Stimulated activated CD4-positive, alpha-beta T cell treated with anti-CD3 and anti-CD28 coated beads, Interleukin-4, amount 100 ng/mL, for 48 hours (primary cell): ENCODE measurements at regions not wholly inside any gene's neighbourhood (a gene's known extent, or its start where the extent isn't known, plus 50 kb on each side); places are given as distances from the start of the nearest gene placed in this dataset.
A peak's percentile ranks its signal among the peaks of the same experiment; 100 is the strongest.

ENCODE experiments used
- DNase-seq, 2 donors: peaks; one replicate each; pipeline ENCODE4 v3.0.0-alpha.2; 2020; ENCODE audit warnings: low read depth in 2 of 2

DNA sequence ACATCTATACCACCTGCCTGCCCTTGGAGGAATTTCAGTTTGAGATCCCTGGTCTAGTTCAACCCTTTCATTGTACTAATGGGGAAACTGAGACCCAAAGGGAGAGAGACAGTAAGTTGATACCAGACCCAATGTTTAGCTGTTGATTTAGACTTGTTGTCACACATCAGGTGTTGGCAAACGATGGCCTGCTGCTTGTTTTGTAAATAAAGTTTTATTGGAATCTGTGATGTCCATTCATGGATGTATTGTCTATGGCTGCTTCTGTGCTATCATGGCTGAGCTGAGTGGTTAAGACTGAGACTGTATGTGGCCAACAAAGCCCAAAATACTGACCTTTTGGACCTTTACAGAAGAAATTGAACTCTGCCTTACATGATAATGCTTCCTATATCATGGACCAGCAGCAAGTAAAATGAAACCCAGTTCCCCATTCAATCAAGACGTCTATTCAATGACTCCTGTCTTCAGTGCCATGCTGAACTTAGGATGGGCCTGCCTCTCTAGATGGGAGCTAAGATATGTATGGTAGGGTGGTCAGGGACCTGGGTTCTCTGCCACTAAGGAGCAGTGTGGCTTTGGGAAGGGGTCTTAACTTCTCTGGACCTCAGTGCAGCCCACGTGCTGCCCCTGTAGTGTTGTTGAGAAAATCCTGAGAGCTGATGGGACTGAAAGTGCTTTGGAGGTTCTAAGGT, 111.0 kb downstream of the IRX5 start:
- DNase-seq = no peak

GRCh38 chr16:55042556-55043432, 112.1 kb downstream of the IRX5 start:
- DNase-seq = no peak

DNA sequence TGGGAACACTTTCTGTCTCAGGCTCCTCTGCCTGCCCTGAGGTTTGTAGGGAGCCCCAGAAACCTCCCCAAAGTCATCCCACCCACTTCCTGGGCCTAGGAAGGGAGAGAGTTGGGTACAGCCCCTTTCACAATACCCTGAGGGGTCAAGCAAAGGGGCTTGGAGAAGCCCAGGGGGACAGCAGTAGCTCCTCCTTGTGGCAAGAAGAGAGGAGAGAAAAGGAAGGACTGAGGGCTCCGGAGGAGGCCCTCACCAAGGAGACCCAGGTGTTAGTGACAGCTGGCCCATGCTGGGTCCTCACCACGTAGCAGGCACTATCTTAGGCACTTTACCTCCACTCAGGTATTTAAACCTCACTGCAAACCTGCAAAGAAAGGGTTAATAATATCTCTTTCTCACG, 112.8 kb downstream of the IRX5 start:
- DNase-seq = no peak

- DNase-seq = no peak
These were observed 113.7 kb downstream of the IRX5 start for GRCh38 chr16:55044201-55044975.

DNA sequence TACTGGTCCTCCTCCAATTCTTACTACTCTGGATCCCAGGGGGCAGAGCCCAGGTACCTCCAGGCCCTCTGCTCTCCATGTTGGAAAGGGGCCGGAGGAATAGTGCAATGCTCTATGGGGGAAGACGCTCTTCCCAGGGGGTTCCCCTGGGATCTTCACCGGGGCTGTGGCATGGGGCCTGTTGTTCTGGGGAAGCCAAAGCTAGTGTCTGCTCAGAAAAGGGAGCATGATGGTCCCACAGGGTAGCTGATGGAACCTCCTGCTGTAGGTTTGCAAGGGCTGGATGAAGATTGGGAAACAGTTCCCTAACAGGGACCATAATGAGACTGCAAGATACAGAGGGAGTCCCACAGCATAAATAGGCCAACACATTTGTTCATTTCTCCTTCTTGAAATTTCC, 114.7 kb downstream of the IRX5 start:
- no peak for DNase-seq

DNA sequence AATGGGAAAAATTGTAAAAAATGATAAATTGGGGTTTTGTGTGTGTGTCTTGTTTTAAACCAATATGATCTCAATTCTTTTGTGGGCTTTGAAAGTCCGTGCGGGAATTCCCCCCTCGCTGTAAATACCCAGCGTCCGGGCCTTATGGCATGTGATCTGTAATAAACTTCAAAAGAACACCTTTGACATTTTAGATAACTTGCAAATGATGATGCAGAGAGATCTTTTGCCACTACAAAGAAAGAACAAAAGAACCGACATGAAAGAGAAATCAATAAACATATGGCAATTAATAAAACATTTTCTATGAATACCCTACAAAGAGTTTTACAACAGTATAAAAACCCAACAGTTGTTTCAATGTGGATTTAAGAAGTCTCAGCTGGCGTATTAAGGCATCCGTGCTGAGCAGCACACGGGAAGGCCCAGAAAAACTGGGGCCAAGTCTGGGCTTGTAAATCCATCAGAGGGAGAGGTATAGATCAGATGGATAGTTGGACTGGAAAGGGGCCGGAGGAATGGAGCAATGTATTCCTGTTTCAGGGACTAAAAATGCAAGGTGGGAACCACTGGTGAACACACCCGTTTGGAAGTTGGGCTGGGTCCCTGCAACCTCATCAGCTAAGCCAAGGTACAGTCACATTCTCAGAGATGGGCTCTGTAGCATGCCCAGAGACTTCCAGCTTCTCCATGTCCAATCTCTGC, 115.2 kb downstream of the IRX5 start:
- DNase-seq = no peak

- no peak for DNase-seq
These were observed 115.8 kb downstream of the IRX5 start for GRCh38 chr16:55046513-55046912.

DNA sequence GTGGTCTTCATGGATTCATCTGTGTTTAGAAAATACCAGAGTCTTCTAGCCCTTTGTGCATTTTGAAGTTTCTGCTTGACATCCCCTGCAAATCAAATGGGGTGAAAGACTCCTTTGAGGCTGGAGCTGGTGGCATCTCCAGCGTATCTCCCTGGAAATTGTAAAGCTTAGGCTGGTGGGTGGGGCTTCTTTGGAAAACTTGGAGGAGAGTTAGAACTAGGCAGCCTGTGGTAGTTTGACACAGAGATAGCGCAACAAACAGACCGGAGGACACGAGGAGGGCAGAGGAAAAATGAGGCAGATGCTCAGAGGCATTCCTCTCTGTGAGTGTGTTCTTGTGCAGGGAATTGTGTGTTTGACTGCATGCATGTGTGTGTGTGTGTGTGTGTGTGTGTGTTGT, 116.3 kb downstream of the IRX5 start:
- DNase-seq = no peak

DNA sequence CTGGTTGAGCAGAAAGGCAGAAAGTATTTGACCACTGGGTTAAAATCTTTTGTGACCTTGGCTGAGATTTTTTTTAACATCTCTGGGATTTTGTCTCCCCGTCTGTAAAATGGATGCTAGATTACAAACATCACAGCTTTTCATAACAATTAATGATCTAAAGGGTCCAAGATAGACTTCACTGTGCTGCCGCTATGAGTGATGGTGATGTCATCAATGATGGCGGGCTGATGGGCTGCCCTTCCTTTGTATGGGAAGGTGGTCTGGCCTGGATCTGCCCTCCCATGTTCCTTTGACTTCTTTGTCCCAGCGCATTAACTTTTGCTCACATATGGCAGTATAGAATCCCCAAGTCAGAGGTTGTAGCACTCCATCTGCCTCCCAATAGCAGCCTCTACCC, 116.7 kb downstream of the IRX5 start:
- no peak for DNase-seq

GRCh38 chr16:55047903-55048497, 117.3 kb downstream of the IRX5 start:
- DNase-seq = no peak

DNA sequence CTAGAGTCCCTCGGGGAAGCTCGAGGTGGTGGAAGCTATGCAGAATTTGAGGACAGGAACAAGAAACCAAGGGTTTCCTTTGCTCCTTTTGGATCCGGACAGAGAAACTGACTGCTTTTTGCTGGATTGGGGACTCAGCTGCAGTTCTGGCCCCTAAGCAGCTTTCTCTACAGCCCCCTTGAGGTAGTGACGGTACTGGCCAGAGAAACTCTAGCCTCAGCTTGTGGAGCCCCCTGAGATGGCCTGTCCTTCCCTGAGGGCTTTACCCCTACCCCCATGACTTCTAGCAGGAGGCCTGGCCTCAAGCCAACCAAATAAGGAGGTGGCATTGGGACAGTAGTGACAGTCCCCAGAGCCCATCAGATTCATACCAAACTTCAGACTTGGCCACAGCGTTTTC, 118.1 kb downstream of the IRX5 start:
- no peak for DNase-seq

DNA sequence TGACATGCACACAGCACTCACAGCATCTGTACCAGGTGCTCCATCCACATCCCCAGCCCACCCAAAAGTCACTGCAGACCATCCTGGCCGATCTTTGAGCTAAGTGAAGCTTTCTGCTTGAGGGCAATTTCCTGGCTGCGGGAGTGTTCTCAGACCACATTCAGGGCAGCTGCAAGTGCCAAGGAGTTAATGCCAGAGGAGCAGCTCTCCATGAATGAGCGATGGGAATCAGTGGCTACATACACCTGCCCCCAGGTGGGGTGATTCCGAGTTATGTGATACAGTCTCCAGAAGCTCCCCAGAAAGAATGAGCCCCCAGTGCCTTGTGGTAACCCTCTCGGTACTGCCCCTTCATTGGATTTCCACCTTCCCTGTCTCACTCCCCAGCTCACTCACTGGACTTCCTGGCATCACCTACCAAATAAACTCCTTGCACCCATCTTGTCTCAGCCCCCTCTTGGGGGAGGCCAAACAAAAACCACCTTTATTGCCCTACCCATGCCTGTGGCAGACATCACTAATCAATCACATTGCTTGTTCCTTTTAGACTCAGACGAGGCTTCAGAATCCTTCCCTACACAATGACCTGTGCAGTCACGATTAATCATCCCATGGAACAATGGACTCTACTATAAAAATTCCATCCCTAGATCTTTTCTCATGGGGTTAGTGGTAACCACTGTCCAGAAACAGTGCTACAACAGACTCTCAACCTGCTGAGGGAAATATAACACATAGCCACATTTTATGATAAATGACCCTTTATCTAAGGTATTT, 121.1 kb downstream of the IRX5 start:
- DNase-seq = no peak

DNA sequence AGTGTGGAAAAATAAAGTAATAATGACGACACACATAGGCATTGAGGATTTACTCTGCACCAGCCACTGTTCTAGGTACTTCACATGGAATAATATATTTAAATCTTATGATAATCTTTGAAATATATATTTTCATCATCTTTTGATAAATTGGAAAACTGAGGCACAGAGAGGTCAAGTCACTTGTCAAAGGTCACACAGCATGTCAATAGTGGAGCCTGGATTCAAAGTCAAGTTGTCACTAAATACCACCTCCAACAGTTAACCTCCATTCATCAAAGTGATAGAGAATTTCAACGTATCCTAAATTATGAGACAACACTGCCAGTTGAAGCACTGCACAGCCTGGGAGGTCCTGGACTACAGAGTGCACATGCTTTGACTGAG, 121.7 kb downstream of the IRX5 start:
- no peak for DNase-seq

DNA sequence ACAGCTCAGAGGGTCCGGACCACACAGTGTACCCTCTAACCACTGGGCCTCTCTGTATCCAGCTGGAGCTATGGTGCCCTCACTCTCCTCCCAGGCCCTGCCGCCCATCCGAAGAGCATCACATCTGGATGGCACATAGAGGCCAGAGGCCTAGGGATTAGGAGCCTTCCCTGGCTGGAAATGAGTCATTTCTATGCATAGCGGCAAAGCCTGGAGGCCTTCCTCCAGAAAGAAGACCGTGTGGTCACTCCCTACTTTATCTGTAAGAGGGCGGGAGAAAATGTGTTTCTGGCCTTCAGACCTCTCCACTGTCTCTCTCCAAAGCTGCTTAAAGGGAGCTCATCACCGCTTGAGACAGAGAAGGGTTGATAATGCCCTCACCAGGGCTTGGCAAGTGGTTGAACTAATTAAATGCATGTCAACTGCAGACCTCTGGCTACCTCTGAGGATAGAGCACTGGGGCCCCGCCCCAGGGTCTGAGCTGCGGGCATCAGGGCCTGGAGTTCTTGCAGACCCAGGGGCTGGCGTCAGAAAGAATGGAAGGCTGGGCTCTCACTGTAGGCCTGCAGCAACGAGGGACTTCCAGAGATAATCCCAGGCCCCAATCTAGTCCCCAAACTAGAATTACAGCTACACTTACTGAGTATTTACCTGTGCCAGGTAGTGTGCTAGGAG, 122.2 kb downstream of the IRX5 start:
- DNase-seq = no peak

DNA sequence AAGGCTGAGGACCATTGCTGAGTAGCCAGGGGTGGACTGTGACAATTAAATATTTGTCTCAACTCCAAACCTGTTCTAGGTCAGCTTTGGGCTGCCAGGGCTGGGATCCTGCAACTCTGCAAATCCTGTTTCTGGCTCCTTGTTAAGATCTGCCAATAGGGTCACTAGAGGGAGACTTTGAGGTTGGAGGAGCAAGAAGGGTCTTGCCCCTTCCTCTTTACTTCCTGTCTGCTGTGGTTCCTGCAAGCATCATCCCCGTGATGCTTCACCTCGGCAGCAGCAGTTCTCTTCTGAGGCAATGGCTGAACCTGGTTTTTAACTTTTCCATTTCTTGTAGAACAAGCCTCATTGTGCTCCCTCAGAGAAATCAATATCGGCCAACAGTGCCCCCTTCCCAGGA, 124.6 kb downstream of the IRX5 start:
- DNase-seq = no peak

DNA sequence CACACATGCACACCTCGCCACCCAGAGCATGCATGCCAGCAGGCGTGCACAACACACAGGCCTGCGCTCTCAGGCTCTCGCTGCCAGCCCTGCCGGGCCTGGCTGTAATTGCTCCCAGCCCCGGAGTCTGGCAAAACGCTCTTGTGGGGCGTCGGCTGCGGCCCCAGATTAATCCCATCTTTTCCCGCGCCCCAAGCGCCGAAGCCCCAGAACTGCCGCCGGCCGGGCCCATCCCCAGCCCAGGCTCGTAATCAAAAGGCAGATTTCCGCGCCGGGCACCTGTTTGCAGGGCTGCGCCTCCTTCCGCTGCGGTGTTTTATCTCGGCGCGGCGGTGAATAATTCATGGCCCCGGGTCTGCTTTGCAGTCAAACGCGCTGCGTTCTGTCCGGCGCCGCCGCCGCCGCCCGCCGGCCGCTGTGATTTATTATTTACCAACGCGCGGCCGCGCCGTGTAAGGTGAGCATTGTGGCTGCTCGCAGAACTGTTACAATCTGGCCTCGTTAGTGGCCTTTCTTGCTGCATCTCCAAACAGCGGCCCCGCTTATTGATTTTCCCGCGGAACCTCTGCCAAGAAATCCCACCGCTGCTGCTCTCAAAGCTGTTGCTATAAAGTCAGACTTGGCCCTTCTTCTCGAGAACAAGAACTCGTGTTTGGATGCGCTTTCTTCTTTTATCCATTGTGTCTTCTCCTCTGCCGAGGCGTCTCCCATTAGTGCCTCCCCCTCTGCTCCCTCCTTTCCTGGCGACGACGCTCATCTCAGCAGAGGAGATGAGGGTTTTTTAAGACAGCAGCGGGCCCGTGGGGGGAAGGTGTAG, 126.1 kb downstream of the IRX5 start:
- DNase-seq = peak in 1 of 2 donors; percentile 13

- no peak for DNase-seq
These were observed 127.2 kb downstream of the IRX5 start for GRCh38 chr16:55057866-55058265.

GRCh38 chr16:55058576-55058975, 127.9 kb downstream of the IRX5 start:
- DNase-seq = no peak

DNA sequence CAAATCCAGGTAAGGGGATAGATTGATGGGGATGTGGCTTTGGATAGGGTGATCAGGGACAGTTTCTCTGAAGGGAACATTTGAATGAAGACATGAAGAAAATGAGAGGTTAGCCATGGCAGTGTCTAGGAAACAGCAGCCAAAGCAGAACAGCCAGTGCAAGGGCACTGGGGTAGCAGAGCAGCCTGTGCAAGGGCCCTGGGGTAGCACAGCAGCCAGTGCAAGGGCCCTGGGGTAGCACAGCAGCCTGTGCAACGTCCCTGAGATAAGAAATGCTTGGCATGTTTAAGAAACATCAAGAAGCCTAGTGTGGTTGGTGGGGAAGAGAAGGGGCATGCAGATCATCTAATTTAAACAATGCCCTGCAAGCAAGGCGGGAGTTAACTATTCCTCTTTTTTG, 128.5 kb downstream of the IRX5 start:
- no peak for DNase-seq
